HepG2 (cell line): ENCODE measurements at regions not wholly inside any gene's neighbourhood (a gene's known extent, or its start where the extent isn't known, plus 50 kb on each side); places are given as distances from the start of the nearest gene placed in this dataset.

Experiments used
- ATAC-seq: fragments of 200-7000 bp; cut with Tn5 transposase; 3 replicates; pipeline ENCODE4 v1.9.1; 2020; ENCODE audit warnings: mild to moderate bottlenecking, moderate library complexity
- BruUV-seq: library from RNA; stranded (reverse); fragments of 400-500 nt; replicated peaks from 2 replicates; lab custom pipeline; 2021; lab: Mats Ljungman, UMichigan
- CTCF ChIA-PET: fragments of 300-600 bp; formaldehyde crosslinking; extraction: SDS; loops from one replicate; lab custom pipeline; 2021; ENCODE audit warnings: low total read pairs, inconsistent platforms, low intra/inter-chr PET ratio; lab: Yijun Ruan, JAX
- POLR2A ChIA-PET: fragments of 350-600 bp; sonication (Branson Sonifier 250); formaldehyde crosslinking; loops from one replicate; lab custom pipeline; 2020; ENCODE audit warnings: antibody characterized with exemption, inconsistent platforms; lab: Yijun Ruan, JAX
- DNase-seq: peaks from one replicate; pipeline ENCODE4 v3.0.0-alpha.2; 2015; ENCODE audit warnings: low spot score
- FAIRE-seq: peaks from 3 replicates; lab custom pipeline; 2011; peaks lifted over from hg19 to GRCh38; lab: Jason Lieb, UNC
- H2AFZ ChIP-seq: one replicate; pipeline ENCODE4 v1.6.1; 2011; ENCODE audit warnings: low read length, inconsistent platforms
- H3K27ac ChIP-seq: fragments of 300-600 bp; 3 replicates; pipeline ENCODE4 v1.8.0; 2011; ENCODE audit warnings: mixed run types, mild to moderate bottlenecking, mixed read lengths, low read length, inconsistent platforms; ENCODE audit not compliant: insufficient read depth; ENCODE audit errors: extremely low read length
- H3K27me3 ChIP-seq, 2 experiments: fragments of 200-600 bp in 1 of 2; 2 replicates in 1 of 2; 3 replicates in 1 of 2; pipeline versions ENCODE4 v1.6.0 to v1.8.0; 2011; ENCODE audit warnings: low read length in 2 of 2, mild to moderate bottlenecking in 2 of 2, moderate library complexity in 2 of 2, inconsistent platforms in 1 of 2; ENCODE audit not compliant: insufficient read depth in 2 of 2, control insufficient read depth in 1 of 2
- H3K36me3 ChIP-seq, 2 experiments: fragments of 200-600 bp in 1 of 2; replicated peaks in 1 of 2; 2 replicates in 1 of 2; 3 replicates in 1 of 2; pipeline versions ENCODE4 v1.5.1 to v1.8.0; 2011; ENCODE audit warnings: low read length in 2 of 2, inconsistent platforms in 1 of 2; ENCODE audit not compliant: insufficient read depth in 2 of 2, control insufficient read depth in 1 of 2
- H3K4me1 ChIP-seq: 2 replicates; pipeline ENCODE4 v1.5.1; 2012; ENCODE audit warnings: low read length, inconsistent platforms; ENCODE audit not compliant: insufficient read depth
- H3K4me2 ChIP-seq: 2 replicates; pipeline ENCODE4 v1.6.0; 2011; ENCODE audit warnings: low read depth, low read length, inconsistent platforms
- H3K4me3 ChIP-seq, 3 experiments: fragments of 200-600 bp in 1 of 3; sonication (generic), shearing (Covaris generic) in 1 of 3; replicated peaks in 1 of 3; 2 replicates each; pipeline ENCODE4 v1.5.1; 2011 to 2016; ENCODE audit warnings: low read length in 3 of 3, inconsistent platforms in 2 of 3, low read depth in 2 of 3, mild to moderate bottlenecking in 2 of 3, control low read depth in 1 of 3, mixed read lengths in 1 of 3; ENCODE audit not compliant: insufficient read depth in 1 of 3
- H3K79me2 ChIP-seq: one replicate; pipeline ENCODE4 v1.6.1; 2011; ENCODE audit warnings: low read length, inconsistent platforms; ENCODE audit not compliant: insufficient read depth
- H3K9ac ChIP-seq: 2 replicates; pipeline ENCODE4 v1.6.0; 2011; ENCODE audit warnings: mild to moderate bottlenecking, low read depth, low read length, inconsistent platforms; ENCODE audit not compliant: insufficient read depth
- H3K9me3 ChIP-seq: 2 replicates; pipeline ENCODE4 v1.5.1; 2012; ENCODE audit warnings: mild to moderate bottlenecking, low read length
- H4K20me1 ChIP-seq: 2 replicates; pipeline ENCODE4 v1.6.0; 2011; ENCODE audit warnings: inconsistent platforms, mild to moderate bottlenecking, low read length, moderate library complexity; ENCODE audit not compliant: insufficient read depth
- DNMT1 ChIP-seq: sonication (generic); formaldehyde crosslinking; IDR thresholded peaks from 2 replicates; pipeline ENCODE4 v1.5.1; 2020; ENCODE audit warnings: mild to moderate bottlenecking, missing genetic modification reagents
- DR1 ChIP-seq: sonication (generic); formaldehyde crosslinking; IDR thresholded peaks from 2 replicates; pipeline ENCODE4 v1.8.0; 2021; ENCODE audit warnings: mild to moderate bottlenecking, missing genetic modification reagents, inconsistent platforms
- FOXP1 ChIP-seq, 2 experiments: fragments of 450-650 bp in 1 of 2; IDR thresholded peaks; 2 replicates each; pipeline ENCODE4 v1.6.1; 2017 to 2018; ENCODE audit warnings: antibody characterized with exemption in 1 of 2
- HIC2 ChIP-seq: sonication (generic); formaldehyde crosslinking; IDR thresholded peaks from 2 replicates; pipeline ENCODE4 v1.9.0; 2022; ENCODE audit warnings: low read depth, missing genetic modification reagents
- KAT2B ChIP-seq: fragments of 150-350 bp; IDR thresholded peaks from 2 replicates; pipeline ENCODE4 v1.6.1; 2014; ENCODE audit warnings: low read depth, low read length, borderline replicate concordance
- KLF6 ChIP-seq: IDR thresholded peaks from 2 replicates; pipeline ENCODE4 v1.8.0; 2016; ENCODE audit warnings: missing biosample characterization, missing genetic modification reagents
- REPIN1 ChIP-seq: sonication (generic); formaldehyde crosslinking; IDR thresholded peaks from 2 replicates; pipeline ENCODE4 v1.8.0; 2022; ENCODE audit warnings: missing genetic modification reagents, low read depth, mild to moderate bottlenecking, borderline replicate concordance
- RFXAP ChIP-seq: sonication (generic); formaldehyde crosslinking; IDR thresholded peaks from 2 replicates; pipeline ENCODE4 v1.4.0; 2020; ENCODE audit warnings: missing genetic modification reagents, borderline replicate concordance
- ZBTB25 ChIP-seq: IDR thresholded peaks from 2 replicates; pipeline ENCODE4 v1.6.1; 2018; ENCODE audit warnings: missing genetic modification reagents
- ZBTB8A ChIP-seq: sonication (generic); formaldehyde crosslinking; IDR thresholded peaks from 2 replicates; pipeline ENCODE4 v1.4.0; 2020; ENCODE audit warnings: mild to moderate bottlenecking, low read depth, missing genetic modification reagents, borderline replicate concordance
- ZNF292 ChIP-seq: sonication (generic); formaldehyde crosslinking; IDR thresholded peaks from 2 replicates; pipeline ENCODE4 v1.8.1; 2022; ENCODE audit warnings: mild to moderate bottlenecking, low read depth, missing genetic modification reagents, borderline replicate concordance
- ZNF362 ChIP-seq: sonication (generic); formaldehyde crosslinking; IDR thresholded peaks from 2 replicates; pipeline ENCODE4 v1.4.0; 2020; ENCODE audit warnings: missing genetic modification reagents, mild to moderate bottlenecking, borderline replicate concordance
- ZNF557 ChIP-seq: sonication (generic); formaldehyde crosslinking; IDR thresholded peaks from 2 replicates; pipeline ENCODE4 v1.4.0; 2020; ENCODE audit warnings: missing genetic modification reagents
- ZNF563 ChIP-seq: sonication (generic); formaldehyde crosslinking; IDR thresholded peaks from 2 replicates; pipeline ENCODE4 v1.8.0; 2022; ENCODE audit warnings: mild to moderate bottlenecking, moderate library complexity, missing genetic modification reagents
- ZNF598 ChIP-seq: sonication (generic); formaldehyde crosslinking; IDR thresholded peaks from 2 replicates; pipeline ENCODE4 v1.5.1; 2020; ENCODE audit warnings: mild to moderate bottlenecking, missing genetic modification reagents, borderline replicate concordance
- ZNF605 ChIP-seq: sonication (generic); formaldehyde crosslinking; IDR thresholded peaks from 2 replicates; pipeline ENCODE4 v1.8.0; 2022; ENCODE audit warnings: mild to moderate bottlenecking, missing genetic modification reagents
- ZNF724P ChIP-seq: sonication (generic); formaldehyde crosslinking; IDR thresholded peaks from 2 replicates; pipeline ENCODE4 v1.8.0; 2022; ENCODE audit warnings: missing genetic modification reagents, borderline replicate concordance
- ZSCAN22 ChIP-seq: sonication (generic); formaldehyde crosslinking; IDR thresholded peaks from 2 replicates; pipeline ENCODE4 v1.4.0; 2020; ENCODE audit warnings: mild to moderate bottlenecking, missing genetic modification reagents
- ZSCAN5A ChIP-seq: sonication (generic); formaldehyde crosslinking; IDR thresholded peaks from 2 replicates; pipeline ENCODE4 v1.8.0; 2022; ENCODE audit warnings: mild to moderate bottlenecking, missing genetic modification reagents, borderline replicate concordance
- WGBS: methylation state at CpG from one replicate; pipeline ENCODE4 v1.1.6; 2017; ENCODE audit warnings: low lambda C conversion rate; 5-methylcytosine and 5-hydroxymethylcytosine counted together
- in situ Hi-C: cut with HindIII; loops from 2 replicates; pipeline ENCODE4 v1.10.0; 2017; ENCODE audit warnings: low pct_unique_long_range_greater_than_20kb; ENCODE audit not compliant: extremely low pct_ligation_motif_present
- intact Hi-C: fragments of 100-400 bp; cut with micrococcal nuclease; formaldehyde crosslinking; loops from one replicate; pipeline ENCODE4 v1.10.0; 2022; ENCODE audit not compliant: unreplicated experiment

- TF ChIP-seq ZBTB25 (CRISPR knock-in tag) (no peak), ZSCAN22 (no peak), REPIN1 (CRISPR knock-in tag) (no peak), FOXP1 (IDR thresholded peaks at IDR 0.05) (no peak), FOXP1 (CRISPR knock-in tag; IDR thresholded peaks at IDR 0.05) (no peak)
Measured at GRCh38 chr10:36030516-36030915, 388.4 kb upstream of the FZD8 start (continued).

GRCh38 chr10:36026656-36027390, 384.7 kb upstream of the FZD8 start:
- Histone ChIP-seq H3K4me2 (no peak overlapping the region), H3K9ac (no peak overlapping the region), H3K36me3 (no peaks in the 10 kb centered on the region), H4K20me1 (no peaks in the 10 kb centered on the region), H3K27ac (no peak overlapping the region), H3K27me3 (no peaks in the 10 kb centered on the region), H2AFZ (no peak overlapping the region), H3K79me2 (no peaks in the 10 kb centered on the region), H3K4me1 (no peaks in the 10 kb centered on the region), H3K9me3 (no peaks in the 10 kb centered on the region), H3K4me3 (no peak overlapping the region)
- BruUV-seq, result no TSS peak
- in situ Hi-C loops (no loop called here), intact Hi-C loops (no loop called here)
- ATAC-seq, result no peak
- no peak for DNase-seq
- POLR2A ChIA-PET, result no interaction called here
- CTCF ChIA-PET, result no interaction called here
- no peak for FAIRE-seq
- 55% methylated on average over 6 of the region's 6 CpGs for WGBS
- TF ChIP-seq RFXAP (CRISPR knock-in tag), result no peak
- TF ChIP-seq ZSCAN5A (CRISPR knock-in tag), result no peak
- TF ChIP-seq ZNF605 (CRISPR knock-in tag), result no peak
- no peak for TF ChIP-seq ZNF563 (CRISPR knock-in tag)
- no peak for TF ChIP-seq ZNF724P (CRISPR knock-in tag)
- no peak for TF ChIP-seq ZNF362 (CRISPR knock-in tag)
- TF ChIP-seq ZNF598 (CRISPR knock-in tag), result no peak
- no peak for TF ChIP-seq ZNF557 (CRISPR knock-in tag)
- no peak for TF ChIP-seq KLF6 (CRISPR knock-in tag)
- no peak for TF ChIP-seq DR1 (CRISPR knock-in tag)
- TF ChIP-seq ZBTB8A (CRISPR knock-in tag), result no peak
- no peak for TF ChIP-seq ZNF292 (CRISPR knock-in tag)
- no peak for TF ChIP-seq KAT2B
- TF ChIP-seq HIC2 (CRISPR knock-in tag), result no peak
- no peak for TF ChIP-seq DNMT1 (CRISPR knock-in tag)
